KMS-11 (cell line): ENCODE measurements at regions not wholly inside any gene's neighbourhood (a gene's known extent, or its start where the extent isn't known, plus 50 kb on each side); places are given as distances from the start of the nearest gene placed in this dataset.

ENCODE experiments used
- H2AFZ ChIP-seq: fragments of 200-600 bp; sonication (generic); 2 replicates; pipeline ENCODE4 v1.6.1; 2016; ENCODE audit warnings: antibody characterized with exemption, mixed run types, low read depth
- H3K27ac ChIP-seq: fragments of 200-600 bp; sonication (generic); 2 replicates; pipeline ENCODE4 v1.6.1; 2016; ENCODE audit warnings: mild to moderate bottlenecking, mixed run types
- H3K27me3 ChIP-seq: fragments of 200-600 bp; sonication (generic); 2 replicates; pipeline ENCODE4 v1.6.1; 2017; ENCODE audit warnings: mild to moderate bottlenecking, low read depth, mixed run types, moderate library complexity; ENCODE audit not compliant: insufficient read depth
- H3K36me3 ChIP-seq: fragments of 200-600 bp; sonication (generic); 2 replicates; pipeline ENCODE4 v1.6.1; 2017; ENCODE audit warnings: mild to moderate bottlenecking, mixed run types; ENCODE audit not compliant: insufficient read depth
- H3K4me1 ChIP-seq: fragments of 200-600 bp; sonication (generic); 2 replicates; pipeline ENCODE4 v1.6.1; 2016; ENCODE audit warnings: mild to moderate bottlenecking, low read depth, mixed run types; ENCODE audit not compliant: poor library complexity, severe bottlenecking
- H3K4me2 ChIP-seq: fragments of 200-600 bp; sonication (generic); 2 replicates; pipeline ENCODE4 v1.7.0; 2016; ENCODE audit warnings: mild to moderate bottlenecking, mixed run types
- H3K4me3 ChIP-seq: fragments of 200-600 bp; sonication (generic); IDR thresholded peaks from 2 replicates; pipeline ENCODE4 v1.6.1; 2017; ENCODE audit warnings: low read depth, low read length, mixed read lengths; ENCODE audit not compliant: insufficient read depth
- H3K79me2 ChIP-seq: fragments of 200-600 bp; sonication (generic); 2 replicates; pipeline ENCODE4 v1.6.1; 2016; ENCODE audit warnings: low read depth, mixed run types; ENCODE audit not compliant: insufficient read depth
- H3K9ac ChIP-seq: fragments of 200-600 bp; sonication (generic); 2 replicates; pipeline ENCODE4 v1.6.1; 2016; ENCODE audit warnings: mild to moderate bottlenecking, mixed run types
- H4K20me1 ChIP-seq: fragments of 200-600 bp; sonication (generic); 2 replicates; pipeline ENCODE4 v1.6.1; 2016; ENCODE audit warnings: mild to moderate bottlenecking, mixed run types; ENCODE audit not compliant: insufficient read depth
- TF ChIP-seq, protein P1 (sequence below): fragments of 200-600 bp; sonication (generic); conservative IDR thresholded peaks from 2 replicates; pipeline ENCODE4 v1.6.1; 2017; ENCODE audit warnings: low read depth, mild to moderate bottlenecking, antibody characterized with exemption, low read length, moderate library complexity, mixed read lengths

DNA sequence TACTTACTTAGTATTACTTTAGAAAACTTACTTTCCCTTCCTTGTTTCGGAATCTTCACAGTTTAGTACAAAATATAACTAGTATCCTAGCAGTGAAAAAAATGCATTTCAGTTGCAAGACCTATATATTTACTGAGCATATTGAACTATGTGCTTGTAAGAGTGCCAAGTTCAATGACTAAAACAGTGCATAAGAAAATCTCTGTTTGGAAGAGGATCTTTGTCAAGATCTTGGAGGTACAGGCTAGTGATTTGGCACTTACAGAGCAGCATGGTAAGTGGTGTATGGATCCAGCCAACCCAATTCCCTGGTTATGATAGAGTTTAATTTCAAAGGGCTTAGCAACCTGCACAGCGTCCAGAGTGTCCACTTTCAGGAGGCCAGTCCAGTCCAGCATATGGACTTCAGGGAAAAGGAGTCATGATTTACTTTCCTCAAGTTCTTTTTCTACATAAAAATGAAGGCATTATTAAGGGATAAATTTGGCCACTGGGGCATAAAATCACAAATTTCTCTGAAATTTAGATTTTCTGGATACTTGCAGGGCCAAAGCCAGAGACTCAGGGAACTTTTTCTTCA lies 625.8 kb upstream of the BCHE start:
- TF ChIP-seq, protein P1, sequence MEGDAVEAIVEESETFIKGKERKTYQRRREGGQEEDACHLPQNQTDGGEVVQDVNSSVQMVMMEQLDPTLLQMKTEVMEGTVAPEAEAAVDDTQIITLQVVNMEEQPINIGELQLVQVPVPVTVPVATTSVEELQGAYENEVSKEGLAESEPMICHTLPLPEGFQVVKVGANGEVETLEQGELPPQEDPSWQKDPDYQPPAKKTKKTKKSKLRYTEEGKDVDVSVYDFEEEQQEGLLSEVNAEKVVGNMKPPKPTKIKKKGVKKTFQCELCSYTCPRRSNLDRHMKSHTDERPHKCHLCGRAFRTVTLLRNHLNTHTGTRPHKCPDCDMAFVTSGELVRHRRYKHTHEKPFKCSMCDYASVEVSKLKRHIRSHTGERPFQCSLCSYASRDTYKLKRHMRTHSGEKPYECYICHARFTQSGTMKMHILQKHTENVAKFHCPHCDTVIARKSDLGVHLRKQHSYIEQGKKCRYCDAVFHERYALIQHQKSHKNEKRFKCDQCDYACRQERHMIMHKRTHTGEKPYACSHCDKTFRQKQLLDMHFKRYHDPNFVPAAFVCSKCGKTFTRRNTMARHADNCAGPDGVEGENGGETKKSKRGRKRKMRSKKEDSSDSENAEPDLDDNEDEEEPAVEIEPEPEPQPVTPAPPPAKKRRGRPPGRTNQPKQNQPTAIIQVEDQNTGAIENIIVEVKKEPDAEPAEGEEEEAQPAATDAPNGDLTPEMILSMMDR = no peak
- no peak overlapping the region for H3K9ac ChIP-seq
- no peak overlapping the region for H3K4me3 ChIP-seq
- H4K20me1 ChIP-seq = no peaks in the 10 kb centered on the region
- no peaks in the 10 kb centered on the region for H3K4me1 ChIP-seq
- no peak overlapping the region for H2AFZ ChIP-seq
- no peaks in the 10 kb centered on the region for H3K27me3 ChIP-seq
- H3K79me2 ChIP-seq = no peaks in the 10 kb centered on the region
- H3K36me3 ChIP-seq = no peaks in the 10 kb centered on the region
- no peak overlapping the region for H3K4me2 ChIP-seq
- no peak overlapping the region for H3K27ac ChIP-seq

DNA sequence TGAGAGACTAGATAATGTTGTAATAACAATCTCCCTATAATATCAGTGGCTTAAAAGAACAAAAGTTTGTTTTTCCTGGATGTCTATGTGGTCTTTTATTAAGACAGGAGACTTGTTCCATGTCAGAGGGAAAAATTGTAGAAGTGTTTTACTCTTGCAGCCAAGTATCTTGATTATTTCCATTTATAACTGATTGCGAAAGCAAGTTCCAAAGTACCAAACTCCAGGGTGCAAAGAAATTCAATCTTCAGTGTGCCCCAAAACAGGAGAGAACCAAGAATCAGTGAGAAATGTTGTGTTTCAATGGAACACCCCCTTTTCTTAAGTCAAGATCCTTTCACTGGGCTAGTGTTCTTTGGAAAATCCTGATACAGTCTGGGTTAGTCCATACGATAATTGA lies 624.4 kb upstream of the BCHE start:
- Histone ChIP-seq H4K20me1 (no peaks in the 10 kb centered on the region), H3K36me3 (no peaks in the 10 kb centered on the region), H3K4me2 (no peak overlapping the region), H3K4me1 (no peaks in the 10 kb centered on the region), H3K79me2 (no peaks in the 10 kb centered on the region), H3K27ac (no peak overlapping the region), H3K9ac (no peak overlapping the region), H2AFZ (no peak overlapping the region), H3K4me3 (no peak overlapping the region), H3K27me3 (no peaks in the 10 kb centered on the region)
- TF ChIP-seq, protein P1 = no peak

DNA sequence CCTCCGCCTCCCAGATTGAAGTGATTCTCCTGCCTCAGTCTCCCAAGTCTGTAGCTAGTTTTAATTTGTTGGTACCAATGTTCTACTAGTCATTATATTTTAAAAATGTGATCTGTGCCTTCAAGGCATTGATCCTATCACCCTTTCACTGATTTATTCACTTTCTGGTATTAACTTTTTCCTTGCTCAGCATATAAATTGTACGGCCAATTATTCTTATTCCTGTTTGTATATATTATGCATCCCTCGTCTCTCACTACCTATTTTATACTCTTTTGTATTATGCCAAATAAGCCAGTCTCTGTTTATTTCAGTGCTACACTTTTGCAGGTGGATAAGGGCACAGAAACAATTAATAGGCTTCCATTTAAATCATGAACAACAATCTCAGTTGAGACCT lies 620.2 kb upstream of the BCHE start:
- H2AFZ ChIP-seq = no peak overlapping the region
- TF ChIP-seq, protein P1 = no peak
- H3K4me2 ChIP-seq = no peak overlapping the region
- H3K27ac ChIP-seq = no peak overlapping the region
- no peak overlapping the region for H3K9ac ChIP-seq
- H3K36me3 ChIP-seq = no peaks in the 10 kb centered on the region
- H3K4me3 ChIP-seq = no peak overlapping the region
- H4K20me1 ChIP-seq = no peaks in the 10 kb centered on the region
- no peaks in the 10 kb centered on the region for H3K79me2 ChIP-seq
- H3K4me1 ChIP-seq = no peaks in the 10 kb centered on the region
- no peaks in the 10 kb centered on the region for H3K27me3 ChIP-seq

- Histone ChIP-seq H3K4me1 (no peaks in the 10 kb centered on the region), H3K36me3 (no peaks in the 10 kb centered on the region), H3K79me2 (no peaks in the 10 kb centered on the region), H3K27ac (no peak overlapping the region), H4K20me1 (no peaks in the 10 kb centered on the region), H3K27me3 (no peaks in the 10 kb centered on the region), H2AFZ (no peak overlapping the region), H3K4me3 (no peak overlapping the region), H3K9ac (no peak overlapping the region), H3K4me2 (no peak overlapping the region)
- TF ChIP-seq, protein P1 = no peak
These were observed 619.1 kb upstream of the BCHE start for GRCh38 chr3:166456286-166456685.
